ENCODE measurements at regions not wholly inside any gene's neighbourhood (a gene's known extent, or its start where the extent isn't known, plus 50 kb on each side); places are given as distances from the start of the nearest gene placed in this dataset.
"Not testable (repeated sequence)": the region's sequence is repeated elsewhere in the genome, so short reads cannot be mapped to it uniquely, and the experiment has no call there.

DNA sequence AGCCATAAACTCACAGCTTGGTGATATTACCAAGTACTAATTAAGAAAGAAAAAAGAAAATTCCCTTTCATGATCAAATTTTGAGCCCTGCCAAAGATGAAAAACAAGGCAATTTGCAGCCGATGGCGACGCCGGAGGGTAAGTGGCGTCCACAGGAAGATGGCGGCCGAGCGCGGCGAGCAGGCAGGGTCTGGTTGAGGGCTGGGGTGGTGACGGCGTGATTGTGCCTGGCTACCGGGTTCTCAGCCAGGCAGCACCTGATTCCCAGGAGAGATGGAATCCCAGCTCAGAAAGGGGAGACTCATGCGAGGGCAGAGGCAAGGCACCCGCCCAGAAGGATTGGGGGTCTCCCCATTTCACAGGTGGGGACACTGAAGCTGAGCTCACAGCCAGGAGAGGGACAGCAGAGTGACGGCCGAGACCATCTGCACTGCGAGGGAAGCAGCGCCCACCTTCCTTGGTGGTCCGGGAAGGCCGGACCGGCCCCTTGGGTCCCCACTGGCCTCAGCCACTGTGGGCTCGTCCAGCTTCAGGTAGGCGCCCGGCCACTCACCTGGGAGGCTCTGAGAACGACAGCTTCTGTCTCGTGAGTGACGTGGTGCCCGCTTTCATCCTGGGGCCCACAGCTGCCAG, 145.8 kb downstream of the IGLL1 start:
- H3K9me3 Mint-ChIP-seq = peaks cover 9 to 10% of the 10 kb centered on the region in 2 donors
- not testable (repeated sequence) for H3K27ac Mint-ChIP-seq; ATAC-seq; DNase-seq (ENCODE audit: low spot score in 2 of 2)
- H3K36me3 Mint-ChIP-seq = peaks cover 9 to 16% of the 10 kb centered on the region in 2 donors

DNA sequence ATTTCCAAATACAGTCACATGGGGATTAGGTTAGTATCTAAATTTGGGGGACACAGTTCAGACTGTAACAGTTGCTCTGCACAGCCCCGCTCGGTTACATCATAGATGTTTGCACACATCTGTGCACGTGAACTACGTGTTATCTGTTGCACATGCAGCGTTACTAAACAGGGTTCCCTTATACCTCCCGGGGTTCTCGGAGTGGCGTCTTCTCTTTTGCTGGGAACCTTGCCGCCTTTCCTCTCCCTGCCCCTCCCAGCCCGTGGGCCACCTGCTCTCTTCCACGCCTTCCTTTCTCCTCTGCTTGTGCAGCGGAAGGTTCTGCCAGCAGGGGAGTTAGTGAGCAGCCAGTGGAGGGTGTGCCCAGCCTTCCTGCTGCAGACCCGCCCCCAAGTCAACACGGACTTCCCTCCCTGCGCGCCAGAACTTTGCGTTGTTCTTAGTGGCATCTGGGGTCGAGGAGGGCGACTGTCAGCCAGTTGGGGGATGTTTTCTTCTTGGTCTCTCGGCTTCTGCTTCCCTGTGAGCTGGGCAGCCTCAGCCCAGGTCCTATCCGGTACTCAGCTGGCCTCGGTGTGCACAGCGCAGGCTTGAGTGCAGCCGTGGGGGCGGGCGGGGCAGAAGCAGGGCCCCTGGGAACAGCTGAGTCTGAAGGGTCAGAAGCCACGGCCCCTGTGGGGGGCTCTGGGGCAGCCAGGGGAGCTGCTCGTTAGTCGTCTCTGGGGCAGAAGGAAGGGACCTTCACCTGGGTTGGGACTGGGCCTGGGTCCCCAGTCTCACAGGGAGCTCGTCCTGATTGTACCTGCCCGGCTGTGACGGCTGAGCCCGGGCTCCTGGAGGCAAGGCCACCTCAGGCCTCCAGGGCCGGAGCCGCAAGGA, 146.7 kb downstream of the IGLL1 start:
- H3K27ac Mint-ChIP-seq = peak overlapping the region in 1 of 2 donors; percentile 59
- H3K36me3 Mint-ChIP-seq = peaks cover 10 to 16% of the 10 kb centered on the region in 2 donors
- ATAC-seq = peak; percentile 95 to 99
- peaks cover 9 to 10% of the 10 kb centered on the region in 2 donors for H3K9me3 Mint-ChIP-seq
- peak in 1 of 2 donors; percentile 48 for DNase-seq (ENCODE audit: low spot score in 2 of 2)

DNA sequence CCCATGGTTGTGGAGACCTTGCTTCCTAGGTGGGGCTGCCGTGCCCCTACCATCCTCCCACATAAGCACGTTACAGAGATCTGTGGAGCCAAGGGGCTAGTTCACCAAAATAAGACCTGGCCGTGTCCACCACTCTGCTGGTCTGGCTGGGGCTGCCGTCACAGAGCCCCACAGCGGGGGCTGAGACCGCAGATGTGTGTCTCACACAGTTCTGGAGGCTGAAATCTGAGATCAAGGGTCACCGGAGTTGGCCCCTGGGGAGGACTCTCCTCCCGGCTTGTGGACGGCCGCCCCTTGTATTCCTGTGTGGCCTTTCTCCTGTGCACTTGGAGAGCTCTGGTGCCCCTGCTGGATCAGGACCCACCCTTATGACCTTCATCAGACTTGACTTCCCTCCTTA, 147.4 kb downstream of the IGLL1 start:
- Mint-ChIP-seq H3K36me3 (peaks cover 10 to 16% of the 10 kb centered on the region in 2 donors), H3K9me3 (peaks cover 10 to 11% of the 10 kb centered on the region in 2 donors), H3K27ac (peak overlapping the region in 1 of 2 donors; percentile 59)
- not testable (repeated sequence) for DNase-seq (ENCODE audit: low spot score in 2 of 2); ATAC-seq

DNA sequence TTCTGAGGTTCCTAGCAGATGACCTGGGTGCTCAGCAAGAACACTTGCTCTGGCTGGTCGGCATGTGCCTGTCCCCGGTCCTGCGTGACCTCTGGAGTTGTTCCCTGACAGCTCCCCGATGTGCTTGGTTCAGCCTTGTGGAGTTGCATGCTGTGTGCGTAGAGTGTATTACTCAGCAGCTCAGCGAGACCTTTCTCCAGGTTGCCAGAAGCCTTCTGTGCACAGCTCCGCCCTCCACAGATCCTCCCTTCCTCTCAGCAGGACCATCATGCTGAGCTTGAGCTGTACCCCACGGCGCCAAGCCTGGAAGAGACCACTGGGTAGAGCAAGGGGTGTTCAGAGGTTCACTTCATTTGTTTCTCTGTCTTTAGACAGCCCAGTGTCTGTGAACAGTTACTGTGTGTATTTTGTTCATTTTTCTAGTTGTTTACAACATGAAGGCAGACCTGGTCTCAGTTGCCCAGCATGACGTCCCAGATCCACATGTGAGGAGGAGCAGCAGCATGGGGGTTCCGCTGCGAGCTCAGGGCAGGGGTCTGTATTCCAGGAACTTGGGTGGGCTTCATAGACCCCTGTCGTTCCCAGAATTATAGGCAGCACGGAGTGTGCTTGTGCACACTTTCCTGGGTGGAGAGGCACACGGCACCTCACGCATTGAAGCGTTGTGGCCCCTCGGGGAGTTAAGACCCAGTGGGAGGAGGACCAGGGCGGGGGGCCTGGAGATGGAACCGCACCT, 148.6 kb downstream of the IGLL1 start:
- Mint-ChIP-seq H3K36me3 (peaks cover 10 to 16% of the 10 kb centered on the region in 2 donors), H3K27ac (peak overlapping the region in 1 of 2 donors; percentile 5), H3K9me3 (peaks cover 10 to 14% of the 10 kb centered on the region in 2 donors)
- DNase-seq (ENCODE audit: low spot score in 2 of 2) (no peak), ATAC-seq (no peak)

DNA sequence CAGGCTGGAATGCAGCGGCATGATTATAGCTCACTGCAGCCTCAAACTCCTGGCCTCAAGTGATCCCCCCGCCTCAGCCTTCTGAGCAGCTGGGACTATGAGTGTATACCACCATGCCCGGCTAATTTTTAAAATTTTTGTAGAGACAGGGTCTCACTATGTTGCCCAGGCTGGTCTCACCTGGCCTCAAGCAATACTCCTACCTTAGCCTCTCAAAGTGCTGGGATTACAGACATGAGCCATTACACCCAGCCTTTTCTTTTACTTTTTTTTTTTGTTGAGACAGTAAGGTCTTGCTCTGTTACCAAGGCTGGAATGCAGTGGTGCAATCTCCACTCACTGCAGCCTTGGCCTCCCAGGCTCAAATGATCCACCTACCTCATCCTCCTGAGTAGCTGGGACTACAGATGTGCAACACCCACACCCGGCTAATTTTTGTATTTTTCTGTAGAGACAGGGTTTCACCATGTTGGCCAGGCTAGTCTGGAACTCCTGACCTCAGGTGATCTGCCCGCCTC, 155.5 kb downstream of the IGLL1 start:
- H3K9me3 Mint-ChIP-seq; H3K36me3 Mint-ChIP-seq; ATAC-seq; DNase-seq (ENCODE audit: low spot score in 2 of 2): not testable (repeated sequence)
- H3K27ac Mint-ChIP-seq = peak overlapping the region in 1 of 2 donors; percentile 31

DNA sequence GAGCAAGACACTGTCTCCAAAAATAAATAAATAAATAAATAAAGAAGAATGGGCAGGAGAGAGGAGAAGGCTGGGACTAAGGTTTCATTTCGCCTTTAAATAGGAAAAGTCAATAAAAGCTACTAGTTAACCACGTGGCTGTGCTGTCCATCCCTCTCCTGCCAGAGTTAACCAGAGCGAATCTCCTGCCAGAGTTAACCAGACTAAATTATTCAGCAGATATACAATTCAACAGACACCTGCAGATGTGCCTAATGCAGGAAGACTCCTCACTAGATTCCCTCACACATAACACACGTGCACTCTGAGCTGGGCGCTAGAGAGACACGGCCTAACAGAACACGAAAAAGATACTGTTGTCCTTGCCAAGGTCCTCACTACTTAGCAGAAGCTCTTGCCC, 156.1 kb downstream of the IGLL1 start:
- H3K27ac Mint-ChIP-seq = peak overlapping the region in 1 of 2 donors; percentile 60
- H3K9me3 Mint-ChIP-seq = peaks cover 0 to 5% of the 10 kb centered on the region in 2 donors
- H3K36me3 Mint-ChIP-seq = no peaks in the 10 kb centered on the region
- ATAC-seq (no peak), DNase-seq (ENCODE audit: low spot score in 2 of 2) (no peak)

DNA sequence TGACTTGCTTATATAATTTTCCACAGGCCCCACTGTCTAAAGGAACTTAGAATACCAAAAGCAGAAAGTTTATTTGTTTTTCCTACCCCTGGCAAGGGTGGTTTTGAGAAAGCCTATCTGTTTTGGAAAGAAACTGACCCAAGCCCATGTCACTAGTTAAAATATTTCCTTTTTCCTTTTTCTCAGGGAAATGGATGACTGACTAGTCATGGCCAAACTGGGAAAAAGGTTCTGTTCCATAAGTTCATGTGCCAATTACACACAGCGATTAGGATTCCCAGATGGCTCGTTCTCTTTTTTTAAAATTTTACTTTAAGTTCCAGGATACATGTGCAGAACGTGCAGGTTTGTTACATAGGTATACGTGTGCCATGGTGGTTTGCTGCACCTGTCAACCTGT, 157.8 kb downstream of the IGLL1 start:
- H3K9me3 Mint-ChIP-seq; H3K27ac Mint-ChIP-seq; DNase-seq (ENCODE audit: low spot score in 2 of 2); ATAC-seq; H3K36me3 Mint-ChIP-seq: not testable (repeated sequence)

DNA sequence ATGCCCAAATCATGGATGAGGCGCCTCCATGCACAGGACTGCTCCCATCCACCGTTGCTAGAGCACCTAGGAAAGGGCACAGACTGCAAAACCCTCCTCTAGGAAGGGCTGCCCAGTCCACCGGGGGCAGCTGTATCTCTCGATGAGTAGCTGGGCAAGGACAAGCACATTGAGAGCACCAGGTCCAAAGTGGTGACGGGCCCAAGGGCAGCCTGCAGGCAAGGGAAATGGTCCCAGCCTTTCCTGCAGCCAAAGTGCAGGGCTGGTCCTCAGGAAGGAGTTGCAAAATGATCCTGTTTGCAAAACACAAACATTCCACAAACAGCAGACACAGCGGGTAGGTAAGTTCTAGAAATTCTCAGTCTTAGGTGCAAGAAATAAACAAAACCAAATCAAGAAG, 158.8 kb downstream of the IGLL1 start:
- not testable (repeated sequence) for H3K36me3 Mint-ChIP-seq; ATAC-seq; H3K27ac Mint-ChIP-seq; DNase-seq (ENCODE audit: low spot score in 2 of 2); H3K9me3 Mint-ChIP-seq

DNA sequence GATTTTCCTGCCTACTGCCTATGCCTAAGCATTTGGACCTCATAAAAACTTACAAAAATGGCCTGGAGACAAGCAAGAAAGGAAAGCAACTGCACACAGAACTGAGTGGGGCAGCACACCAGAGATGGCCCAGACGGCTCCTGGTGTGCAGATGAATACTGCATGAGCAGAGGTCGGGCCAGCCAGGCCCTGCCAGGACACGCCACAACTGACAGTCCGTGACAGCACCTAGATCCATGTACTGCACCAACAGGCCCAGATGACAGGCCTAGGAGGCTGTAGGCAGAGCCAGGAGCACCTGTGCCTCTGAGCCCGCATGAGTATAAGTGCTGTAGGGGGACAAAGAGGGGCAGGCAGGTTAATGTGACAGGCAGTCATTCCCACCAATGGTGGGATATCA, 160.2 kb downstream of the IGLL1 start:
- no peaks in the 10 kb centered on the region for H3K9me3 Mint-ChIP-seq
- no peaks in the 10 kb centered on the region for H3K36me3 Mint-ChIP-seq
- no peak overlapping the region for H3K27ac Mint-ChIP-seq
- no peak for ATAC-seq
- no peak for DNase-seq (ENCODE audit: low spot score in 2 of 2)

DNA sequence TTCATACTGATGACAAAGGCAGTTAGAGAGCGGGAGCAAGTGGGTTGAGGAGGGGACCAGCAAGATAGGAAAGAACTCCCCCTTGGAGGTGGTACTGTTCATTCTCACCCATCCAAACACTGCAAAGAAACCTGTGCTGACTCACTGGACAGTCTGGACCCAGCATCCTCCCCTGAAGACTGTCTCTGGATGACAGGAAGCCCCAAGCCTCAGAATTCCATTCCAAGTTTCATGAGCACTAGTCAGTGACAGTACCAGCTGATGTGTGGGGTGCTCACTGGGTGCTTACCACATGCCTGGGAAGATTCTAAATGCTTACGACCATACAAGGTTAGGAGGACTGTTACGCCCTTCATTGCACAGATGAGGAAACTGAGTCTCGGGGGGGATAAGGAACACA, 160.9 kb downstream of the IGLL1 start:
- ATAC-seq = no peak
- no peak for DNase-seq (ENCODE audit: low spot score in 2 of 2)
- H3K27ac Mint-ChIP-seq = no peak overlapping the region
- H3K36me3 Mint-ChIP-seq = no peaks in the 10 kb centered on the region
- H3K9me3 Mint-ChIP-seq = no peaks in the 10 kb centered on the region

DNA sequence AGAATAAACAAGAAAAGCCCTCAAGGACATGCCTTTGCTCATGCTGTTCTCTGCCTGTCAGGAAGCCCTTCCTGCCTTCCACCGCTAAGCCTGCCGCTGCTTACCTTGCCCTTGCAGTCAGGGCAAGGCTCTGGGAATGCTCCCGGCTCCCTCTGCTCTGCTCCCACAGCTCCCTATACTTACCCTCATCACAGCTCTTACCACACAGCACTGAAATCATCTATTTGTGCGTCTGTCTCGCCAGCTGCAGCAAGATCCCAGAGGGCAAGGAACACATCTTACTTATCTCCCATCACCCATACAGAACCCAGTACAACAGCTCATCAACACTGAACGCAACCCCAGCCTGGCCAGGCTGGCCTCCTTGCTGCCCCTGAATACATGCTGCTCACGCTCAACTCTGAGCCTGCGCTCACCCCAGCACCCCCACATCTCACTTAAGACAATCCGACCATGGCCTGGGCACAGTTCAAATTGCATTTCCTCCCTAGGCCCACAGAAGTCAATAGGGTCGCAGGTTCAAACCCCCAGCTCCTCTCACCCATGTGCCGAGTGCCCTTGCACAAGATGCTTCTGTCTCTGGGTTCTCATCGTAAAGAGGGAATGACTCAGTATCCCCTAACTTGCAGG, 161.8 kb downstream of the IGLL1 start:
- no peaks in the 10 kb centered on the region for H3K9me3 Mint-ChIP-seq
- peak overlapping the region in 1 of 2 donors; percentile 45 for H3K27ac Mint-ChIP-seq
- no peaks in the 10 kb centered on the region for H3K36me3 Mint-ChIP-seq
- ATAC-seq (no peak), DNase-seq (ENCODE audit: low spot score in 2 of 2) (no peak)

DNA sequence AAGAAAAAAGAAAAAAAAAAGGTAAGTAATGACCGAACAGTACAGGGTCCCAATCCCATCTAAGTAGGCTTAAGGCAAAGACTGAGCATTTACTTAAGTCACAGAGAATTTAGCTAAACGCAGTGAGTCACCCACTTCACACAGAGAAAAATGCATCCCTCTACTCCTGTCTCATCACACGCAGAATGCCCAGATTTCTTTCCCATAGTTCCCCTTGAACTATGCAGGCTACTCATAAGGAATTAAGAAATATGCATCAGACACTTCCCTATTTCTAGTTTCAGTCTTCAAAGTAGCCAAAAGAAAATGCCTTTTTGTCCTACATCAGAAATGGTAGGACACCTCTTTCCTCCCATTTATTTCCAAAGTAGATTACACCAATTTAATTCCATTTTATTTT, 162.8 kb downstream of the IGLL1 start:
- H3K36me3 Mint-ChIP-seq; ATAC-seq; H3K9me3 Mint-ChIP-seq; H3K27ac Mint-ChIP-seq; DNase-seq (ENCODE audit: low spot score in 2 of 2): not testable (repeated sequence)

DNA sequence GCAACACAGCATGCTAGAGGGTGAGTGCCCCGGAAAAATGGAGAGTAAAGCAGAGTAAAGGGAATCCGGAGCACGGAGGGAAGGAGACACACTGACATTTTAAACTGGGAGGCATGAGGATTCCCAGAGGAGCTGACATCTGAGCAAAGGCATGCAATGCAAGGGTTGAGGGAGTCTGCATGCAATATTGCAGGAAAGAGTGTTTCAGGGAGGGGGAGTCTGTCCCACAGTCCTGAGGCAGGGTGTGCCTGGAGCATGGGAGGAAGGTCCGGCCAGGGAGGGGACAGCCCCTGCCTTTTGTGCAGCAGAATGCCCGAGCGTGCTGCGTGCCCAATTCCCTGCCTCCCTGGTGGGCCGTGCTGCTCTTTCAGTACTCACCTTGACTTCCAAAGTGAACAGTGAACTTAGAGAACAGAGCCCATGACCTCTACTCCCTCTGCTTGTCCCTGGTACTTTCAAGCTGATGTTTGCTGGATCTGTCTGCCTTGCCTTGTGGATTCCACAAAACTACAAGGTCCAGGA, 163.9 kb downstream of the IGLL1 start:
- not testable (repeated sequence) for H3K9me3 Mint-ChIP-seq; H3K36me3 Mint-ChIP-seq; H3K27ac Mint-ChIP-seq; ATAC-seq; DNase-seq (ENCODE audit: low spot score in 2 of 2)

DNA sequence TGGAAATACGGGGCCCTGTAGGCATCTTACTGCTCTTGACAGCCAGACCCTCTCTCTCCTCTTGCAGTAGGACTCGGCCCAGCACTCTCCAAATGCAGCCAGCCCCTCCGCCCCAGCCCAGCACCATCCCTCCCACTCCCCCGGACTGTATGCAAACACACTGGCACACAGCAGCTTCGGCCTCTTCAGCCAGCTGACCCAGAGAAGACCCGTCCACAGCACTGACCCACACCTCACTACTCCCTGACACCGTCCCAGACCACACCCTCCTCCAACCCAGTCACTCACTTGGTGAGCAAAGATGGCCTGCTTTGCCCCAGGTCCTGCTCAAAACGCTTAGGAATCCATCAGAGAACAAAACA, 164.6 kb downstream of the IGLL1 start:
- H3K9me3 Mint-ChIP-seq = no peaks in the 10 kb centered on the region
- H3K27ac Mint-ChIP-seq = no peak overlapping the region
- ATAC-seq (no peak), DNase-seq (ENCODE audit: low spot score in 2 of 2) (no peak)
- H3K36me3 Mint-ChIP-seq = no peaks in the 10 kb centered on the region

DNA sequence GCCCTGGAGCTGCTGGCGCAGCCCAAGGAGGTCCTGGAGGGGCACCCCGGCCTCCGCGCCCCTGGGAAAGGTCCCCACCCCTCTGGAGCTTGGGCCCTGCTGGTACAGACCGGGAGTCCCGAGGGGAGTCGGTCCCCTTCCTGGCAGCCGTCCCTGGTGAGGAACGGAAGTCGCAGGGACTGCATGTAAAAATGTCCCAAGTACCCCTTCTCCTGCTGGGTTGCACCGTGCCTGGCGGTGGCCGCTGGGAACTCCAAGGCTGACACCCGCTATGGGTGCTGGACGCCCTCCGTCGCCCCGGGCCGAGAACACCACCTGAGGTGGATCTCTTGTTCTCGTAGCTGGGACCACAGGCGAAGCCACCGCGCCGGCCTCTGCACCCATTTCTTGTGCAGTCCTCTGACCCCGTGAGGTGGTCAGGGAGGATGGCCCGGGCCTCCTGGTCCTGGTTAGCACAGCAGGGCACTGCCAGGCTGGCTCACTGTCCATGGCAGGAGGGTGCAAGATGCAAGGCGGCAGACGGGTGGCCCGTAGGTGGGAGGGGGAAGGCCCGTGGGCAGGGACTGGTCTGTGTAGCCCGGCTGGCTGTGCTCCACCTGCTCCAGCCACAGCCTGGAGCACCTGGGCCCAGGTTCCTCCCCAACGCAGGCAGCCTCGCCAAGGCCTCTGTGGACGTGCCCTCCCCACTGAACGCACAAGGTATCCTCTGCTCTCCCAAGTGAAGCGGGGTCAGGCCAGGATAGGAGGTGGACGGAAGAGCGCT, 165.2 kb downstream of the IGLL1 start:
- Mint-ChIP-seq H3K9me3 (no peaks in the 10 kb centered on the region), H3K36me3 (no peaks in the 10 kb centered on the region), H3K27ac (no peak overlapping the region)
- no peak for ATAC-seq
- DNase-seq (ENCODE audit: low spot score in 2 of 2) = no peak

DNA sequence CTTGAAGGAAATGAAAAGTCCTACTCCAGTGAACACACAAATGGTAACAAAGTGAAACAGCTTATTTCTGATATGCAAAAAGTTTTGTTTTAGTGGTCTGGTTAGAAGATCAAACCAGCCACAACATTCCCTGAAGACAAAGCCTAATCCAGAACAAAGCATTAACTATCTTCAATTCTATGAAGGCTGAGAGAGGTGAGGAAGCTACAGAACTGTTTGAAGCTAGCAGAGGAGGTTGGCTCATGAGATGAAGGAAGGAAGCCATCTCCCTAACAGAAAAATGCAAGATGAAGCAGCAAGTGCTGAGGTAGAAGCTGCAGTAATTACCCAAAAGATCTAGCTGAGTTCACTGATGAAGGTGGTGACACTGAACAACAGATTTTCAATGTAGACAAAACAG, 168.4 kb downstream of the IGLL1 start:
- no peak for DNase-seq (ENCODE audit: low spot score in 2 of 2)
- H3K36me3 Mint-ChIP-seq = no peaks in the 10 kb centered on the region
- H3K27ac Mint-ChIP-seq = no peak overlapping the region
- H3K9me3 Mint-ChIP-seq = no peaks in the 10 kb centered on the region
- no peak for ATAC-seq
